22Rv1 (cell line): ENCODE measurements at regions not wholly inside any gene's neighbourhood (a gene's known extent, or its start where the extent isn't known, plus 50 kb on each side); places are given as distances from the start of the nearest gene placed in this dataset.

Source experiments
- CTCF ChIP-seq: fragments of 450-650 bp; IDR thresholded peaks from 2 replicates; pipeline ENCODE4 v1.5.1; 2017; ENCODE audit warnings: mild to moderate bottlenecking
- ZFX ChIP-seq: fragments of 450-650 bp; IDR thresholded peaks from 2 replicates; pipeline ENCODE4 v1.6.1; 2017; ENCODE audit warnings: antibody characterized with exemption, borderline replicate concordance

- TF ChIP-seq CTCF (no peak), ZFX (no peak)
Measured at GRCh38 chr17:45651145-45651709, 132.9 kb upstream of the CRHR1 start.
